HL-60 (cell line): ENCODE measurements at regions not wholly inside any gene's neighbourhood (a gene's known extent, or its start where the extent isn't known, plus 50 kb on each side); places are given as distances from the start of the nearest gene placed in this dataset.
"Not testable (repeated sequence)": the region's sequence is repeated elsewhere in the genome, so short reads cannot be mapped to it uniquely, and the experiment has no call there.

Source experiments
- CTCF ChIP-seq: IDR thresholded peaks from one replicate; pipeline ENCODE4 v1.5.1; 2011; ENCODE audit warnings: low read length, control low read depth, inconsistent platforms; ENCODE audit not compliant: insufficient read depth
- POLR2AphosphoS5 ChIP-seq: IDR thresholded peaks from 2 replicates; pipeline ENCODE4 v1.6.1; 2012; ENCODE audit warnings: low read depth

- TF ChIP-seq CTCF, POLR2AphosphoS5: not testable (repeated sequence)
These were observed 459.7 kb upstream of the EYS start for GRCh38 chr6:66166713-66167112.
